Spleen (tissue), 11 donors: ENCODE measurements at regions not wholly inside any gene's neighbourhood (a gene's known extent, or its start where the extent isn't known, plus 50 kb on each side); places are given as distances from the start of the nearest gene placed in this dataset.

Experiments used
- DNase-seq: peaks from one replicate; pipeline ENCODE4 v3.0.0-alpha.2; 2020
- H3K27ac ChIP-seq, 8 donors: fragments of 200-600 bp; sonication (generic) in 7 of 8; 1 replicate in 4 of 8; 2 replicates in 4 of 8; pipeline versions ENCODE4 v1.5.0 to v1.8.0; 2016 to 2021; ENCODE audit warnings: inconsistent platforms in 4 of 8, mild to moderate bottlenecking in 4 of 8, moderate library complexity in 1 of 8
- H3K27me3 ChIP-seq, 7 donors: fragments of 200-600 bp; sonication (generic) in 6 of 7; replicated peaks in 1 of 7; 1 replicate in 4 of 7; 2 replicates in 3 of 7; pipeline versions ENCODE4 v1.5.0 to v1.8.0; 2016 to 2021; ENCODE audit warnings: inconsistent platforms in 3 of 7, mild to moderate bottlenecking in 1 of 7
- H3K36me3 ChIP-seq, 6 donors: fragments of 200-600 bp; sonication (generic) in 5 of 6; 1 replicate in 4 of 6; 2 replicates in 2 of 6; pipeline versions ENCODE4 v1.5.0 to v1.8.0; 2016 to 2021; ENCODE audit warnings: inconsistent platforms in 2 of 6
- H3K4me1 ChIP-seq, 6 donors: fragments of 200-600 bp; sonication (generic) in 5 of 6; 1 replicate in 3 of 6; 2 replicates in 3 of 6; pipeline versions ENCODE4 v1.5.0 to v1.8.0; 2016 to 2021; ENCODE audit warnings: inconsistent platforms in 3 of 6
- H3K4me3 ChIP-seq, 8 donors: fragments of 200-600 bp; sonication (generic) in 7 of 8; 1 replicate in 4 of 8; 2 replicates in 4 of 8; pipeline versions ENCODE4 v1.5.0 to v1.8.0; 2016 to 2021; ENCODE audit warnings: inconsistent platforms in 4 of 8, mild to moderate bottlenecking in 4 of 8, moderate library complexity in 2 of 8
- H3K9me3 ChIP-seq, 8 donors: fragments of 200-600 bp; sonication (generic) in 7 of 8; 1 replicate in 4 of 8; 2 replicates in 4 of 8; pipeline versions ENCODE4 v1.5.0 to v1.8.0; 2016 to 2021; ENCODE audit warnings: inconsistent platforms in 4 of 8
- CTCF ChIP-seq, 11 experiments: fragments of 200-600 bp in 7 of 11; fragments of 450-650 bp in 4 of 11; sonication (generic) in 4 of 11; IDR thresholded peaks in 8 of 11; conservative IDR thresholded peaks in 3 of 11; 1 replicate in 7 of 11; 2 replicates in 4 of 11; pipeline versions ENCODE4 v1.4.0 to v1.8.0; 2016 to 2021; ENCODE audit warnings: antibody characterized with exemption in 11 of 11, inconsistent platforms in 4 of 11, mild to moderate bottlenecking in 1 of 11
- POLR2A ChIP-seq, 3 donors: fragments of 450-650 bp; IDR thresholded peaks; one replicate each; pipeline ENCODE4 v1.5.1; 2017; ENCODE audit warnings: antibody characterized with exemption in 3 of 3, mild to moderate bottlenecking in 1 of 3
- POLR2AphosphoS5 ChIP-seq, 3 donors: sonication (generic); formaldehyde crosslinking; IDR thresholded peaks; one replicate each; pipeline ENCODE4 v1.5.1; 2017; ENCODE audit warnings: antibody characterized with exemption in 3 of 3
- WGBS, 5 donors: extraction: QIAGEN DNeasy Blood & Tissue Kit in 3 of 5; methylation state at CpG; one replicate each; pipeline versions ENCODE4 v1.1.5 to v1.1.7; 2013 to 2018; 5-methylcytosine and 5-hydroxymethylcytosine counted together
- intact Hi-C: fragments of 100-400 bp; cut with DNase I; formaldehyde crosslinking; loops from one replicate; pipeline ENCODE4 v1.15.0; 2023; ENCODE audit warnings: low total_unique reads
- donor health status: healthy with polysubstance abuse.
- donor health status: DM: no; HTN: no; CAD: no; lungs with moderate emphysema.
- donor health status: DM: no; HTN: no; CAD: no.
- donor health status: Bipolar disorder and iron deficiency.
- donor health status: healthy.
- donor health status: DM: no; HTN: no; CAD: no.
- donor health status: DM: yes; HTN: yes; CAD: no.

- Histone ChIP-seq H3K36me3 (no peaks in the 10 kb centered on the region), H3K4me1 (peaks cover 0 to 4% (median 0%) of the 10 kb centered on the region in 6 donors), H3K27me3 (no peaks in the 10 kb centered on the region), H3K27ac (no peak overlapping the region), H3K9me3 (peaks cover 0 to 14% (median 0%) of the 10 kb centered on the region in 8 donors), H3K4me3 (no peak overlapping the region)
- no peak for DNase-seq
- intact Hi-C loops, result no loop called here
- WGBS, 5 donors, result 65 to 86% (median 75%) methylated on average over 2 of the region's 2 CpGs
- TF ChIP-seq POLR2A (IDR thresholded peaks at IDR 0.05), result no peak
- TF ChIP-seq CTCF (IDR thresholded peaks at IDR 0.05 in 8 of 11, conservative IDR thresholded peaks at IDR 0.05 in 3 of 11), result no peak
- TF ChIP-seq POLR2AphosphoS5 (IDR thresholded peaks at IDR 0.05), result no peak
These were observed 274.9 kb upstream of the DNAJC19 start for GRCh38 chr3:181264486-181264885.

- H3K4me3 ChIP-seq, result no peak overlapping the region
- no peak for DNase-seq
- no peaks in the 10 kb centered on the region for H3K4me1 ChIP-seq
- intact Hi-C loops, result no loop called here
- H3K9me3 ChIP-seq, result no peaks in the 10 kb centered on the region
- H3K27me3 ChIP-seq, result no peaks in the 10 kb centered on the region
- H3K36me3 ChIP-seq, result no peaks in the 10 kb centered on the region
- H3K27ac ChIP-seq, result no peak overlapping the region
- WGBS, 5 donors, result 58 to 72% (median 63%) methylated on average over 3 of the region's 3 CpGs
- TF ChIP-seq CTCF (IDR thresholded peaks at IDR 0.05 in 8 of 11, conservative IDR thresholded peaks at IDR 0.05 in 3 of 11), result no peak
These were observed 264.3 kb upstream of the DNAJC19 start for GRCh38 chr3:181253796-181254195.

GRCh38 chr3:181252631-181253030, 263.1 kb upstream of the DNAJC19 start:
- TF ChIP-seq POLR2A (IDR thresholded peaks at IDR 0.05) (no peak), CTCF (IDR thresholded peaks at IDR 0.05 in 8 of 11, conservative IDR thresholded peaks at IDR 0.05 in 3 of 11) (no peak), POLR2AphosphoS5 (IDR thresholded peaks at IDR 0.05) (no peak)
- no peak for DNase-seq
- intact Hi-C loops, result no loop called here
- Histone ChIP-seq H3K27me3 (no peaks in the 10 kb centered on the region), H3K36me3 (no peaks in the 10 kb centered on the region), H3K27ac (no peak overlapping the region), H3K4me1 (no peaks in the 10 kb centered on the region), H3K9me3 (no peaks in the 10 kb centered on the region), H3K4me3 (no peak overlapping the region)
- WGBS, 5 donors, result 10 to 27% (median 20%) methylated on average over 3 of the region's 3 CpGs

- no peak for DNase-seq
- Histone ChIP-seq H3K4me1 (no peaks in the 10 kb centered on the region), H3K27ac (no peak overlapping the region), H3K4me3 (no peak overlapping the region), H3K36me3 (no peaks in the 10 kb centered on the region), H3K27me3 (no peaks in the 10 kb centered on the region), H3K9me3 (no peaks in the 10 kb centered on the region)
- intact Hi-C loops, result no loop called here
- TF ChIP-seq CTCF (IDR thresholded peaks at IDR 0.05 in 8 of 11, conservative IDR thresholded peaks at IDR 0.05 in 3 of 11) (no peak), POLR2AphosphoS5 (IDR thresholded peaks at IDR 0.05) (no peak), POLR2A (IDR thresholded peaks at IDR 0.05) (no peak)
- WGBS, 5 donors, result 68 to 77% (median 71%) methylated on average over 3 of the region's 3 CpGs
These were observed 261.2 kb upstream of the DNAJC19 start for GRCh38 chr3:181250714-181251113.
